IMR-90 (cell line): ENCODE measurements at regions not wholly inside any gene's neighbourhood (a gene's known extent, or its start where the extent isn't known, plus 50 kb on each side); places are given as distances from the start of the nearest gene placed in this dataset.

ENCODE experiments used
- ATAC-seq: fragments of 200-7000 bp; cut with Tn5 transposase; 2 replicates; pipeline ENCODE4 v1.9.1; 2020; ENCODE audit warnings: low read depth, mild to moderate bottlenecking, moderate library complexity
- BruUV-seq: library from RNA; stranded (reverse); fragments of 400-500 nt; replicated peaks from 2 replicates; lab custom pipeline; 2021; lab: Mats Ljungman, UMichigan
- CTCF ChIA-PET: fragments of 300-600 bp; formaldehyde crosslinking; extraction: SDS; loops from one replicate; lab custom pipeline; 2021; ENCODE audit warnings: antibody characterized with exemption; lab: Yijun Ruan, JAX
- POLR2A ChIA-PET: fragments of 300-600 bp; sonication (Branson Sonifier 250); formaldehyde crosslinking; loops from one replicate; lab custom pipeline; 2022; ENCODE audit warnings: antibody characterized with exemption; ENCODE audit not compliant: unreplicated experiment; lab: Charles Lee
- DNase-seq: peaks from one replicate; pipeline ENCODE4 v3.0.0; 2013
- H2AFZ ChIP-seq: replicated peaks from 2 replicates; pipeline ENCODE3; 2013; ENCODE audit warnings: low read length, mild to moderate bottlenecking; ENCODE audit not compliant: poor library complexity
- H2AK5ac ChIP-seq: 2 replicates; pipeline ENCODE4 v1.6.1; 2013; ENCODE audit warnings: low read depth, low read length, inconsistent platforms
- H2AK9ac ChIP-seq: replicated peaks from 2 replicates; pipeline ENCODE3; 2013; ENCODE audit warnings: mild to moderate bottlenecking, low read depth, low read length, moderate library complexity; ENCODE audit not compliant: poor library complexity
- H2BK120ac ChIP-seq: 2 replicates; pipeline ENCODE4 v1.6.1; 2013; ENCODE audit warnings: low read depth, low read length, inconsistent platforms
- H2BK15ac ChIP-seq: 3 replicates; pipeline ENCODE4 v1.6.1; 2013; ENCODE audit warnings: low read depth, low read length, inconsistent platforms
- H2BK20ac ChIP-seq: 2 replicates; pipeline ENCODE4 v1.6.1; 2013; ENCODE audit warnings: low read depth, mild to moderate bottlenecking, inconsistent platforms, low read length, moderate library complexity
- H2BK5ac ChIP-seq: 2 replicates; pipeline ENCODE4 v1.6.1; 2013; ENCODE audit warnings: mild to moderate bottlenecking, low read depth, low read length, inconsistent platforms; ENCODE audit not compliant: poor library complexity, severe bottlenecking
- H3K14ac ChIP-seq: replicated peaks from 2 replicates; pipeline ENCODE4 v1.6.1; 2013; ENCODE audit warnings: low read depth, low read length, inconsistent platforms
- H3K18ac ChIP-seq: 2 replicates; pipeline ENCODE4 v1.6.1; 2013; ENCODE audit warnings: low read depth, low read length, control low read depth
- H3K23ac ChIP-seq: 2 replicates; pipeline ENCODE4 v1.6.1; 2013; ENCODE audit warnings: low read depth, low read length, inconsistent platforms
- H3K27ac ChIP-seq: 2 replicates; pipeline ENCODE4 v1.5.1; 2013; ENCODE audit warnings: mild to moderate bottlenecking, control low read depth, low read length; ENCODE audit not compliant: insufficient read depth
- H3K27me3 ChIP-seq: 2 replicates; pipeline ENCODE4 v1.6.1; 2013; ENCODE audit warnings: low read length; ENCODE audit not compliant: control insufficient read depth, insufficient read depth
- H3K36me3 ChIP-seq: 2 replicates; pipeline ENCODE4 v1.6.1; 2013; ENCODE audit warnings: low read length, mixed read lengths; ENCODE audit not compliant: control insufficient read depth, insufficient read depth
- H3K4ac ChIP-seq: 2 replicates; pipeline ENCODE4 v1.6.1; 2013; ENCODE audit warnings: low read depth, low read length, inconsistent platforms
- H3K4me1 ChIP-seq: 2 replicates; pipeline ENCODE4 v1.6.1; 2013; ENCODE audit warnings: low read length, mixed read lengths; ENCODE audit not compliant: control insufficient read depth, insufficient read depth
- H3K4me2 ChIP-seq: 2 replicates; pipeline ENCODE4 v1.6.1; 2013; ENCODE audit warnings: low read depth, mild to moderate bottlenecking, control low read depth, low read length, moderate library complexity
- H3K4me3 ChIP-seq: 2 replicates; pipeline ENCODE4 v1.5.1; 2013; ENCODE audit warnings: low read depth, mild to moderate bottlenecking, control low read depth, low read length, moderate library complexity; ENCODE audit not compliant: insufficient read depth
- H3K56ac ChIP-seq: 2 replicates; pipeline ENCODE4 v1.6.1; 2013; ENCODE audit warnings: low read length, inconsistent platforms; ENCODE audit not compliant: insufficient read depth; ENCODE audit errors: extremely low read depth
- H3K79me1 ChIP-seq, 2 experiments: 2 replicates each; pipeline ENCODE4 v1.6.1; 2013; ENCODE audit warnings: low read length in 2 of 2, inconsistent platforms in 1 of 2, low read depth in 1 of 2
- H3K9ac ChIP-seq: 2 replicates; pipeline ENCODE4 v1.6.1; 2013; ENCODE audit warnings: low read depth, low read length, control low read depth
- H3K9me1 ChIP-seq: 2 replicates; pipeline ENCODE4 v1.6.1; 2013; ENCODE audit warnings: low read length, inconsistent platforms; ENCODE audit not compliant: insufficient read depth
- H3K9me3 ChIP-seq: 2 replicates; pipeline ENCODE4 v1.6.1; 2013; ENCODE audit warnings: low read length; ENCODE audit not compliant: control insufficient read depth, insufficient read depth
- H4K20me1 ChIP-seq: 2 replicates; pipeline ENCODE4 v1.6.1; 2013; ENCODE audit warnings: low read length, inconsistent platforms; ENCODE audit not compliant: insufficient read depth
- H4K5ac ChIP-seq: 2 replicates; pipeline ENCODE4 v1.6.1; 2013; ENCODE audit warnings: mild to moderate bottlenecking, low read depth, low read length, control low read depth
- H4K8ac ChIP-seq, 2 experiments: 2 replicates each; pipeline ENCODE4 v1.6.1; 2013; ENCODE audit warnings: low read depth in 2 of 2, low read length in 2 of 2, control low read depth in 1 of 2, inconsistent platforms in 1 of 2
- H4K91ac ChIP-seq: 2 replicates; pipeline ENCODE4 v1.6.1; 2013; ENCODE audit warnings: low read depth, low read length, inconsistent platforms; ENCODE audit not compliant: insufficient read depth
- BHLHE40 ChIP-seq: fragments of 150-350 bp; IDR thresholded peaks from 2 replicates; pipeline ENCODE4 v1.6.1; 2016; ENCODE audit warnings: mild to moderate bottlenecking, low read depth, low read length
- CHD1 ChIP-seq: IDR thresholded peaks from 2 replicates; pipeline ENCODE4 v1.6.1; 2012; ENCODE audit warnings: low read depth, low read length, improper control_type of control experiment
- CTCF ChIP-seq: conservative IDR thresholded peaks from 2 replicates; pipeline ENCODE4 v1.5.1; 2012; ENCODE audit warnings: mild to moderate bottlenecking, low read depth, low read length, improper control_type of control experiment
- FOS ChIP-seq: fragments of 150-350 bp; IDR thresholded peaks from 2 replicates; pipeline ENCODE4 v1.6.1; 2016; ENCODE audit warnings: low read depth, low read length
- MAFK ChIP-seq: IDR thresholded peaks from 2 replicates; pipeline ENCODE4 v1.6.1; 2012; ENCODE audit warnings: low read depth, low read length, improper control_type of control experiment
- NFE2L2 ChIP-seq: fragments of 150-350 bp; IDR thresholded peaks from 2 replicates; pipeline ENCODE4 v1.6.1; 2016; ENCODE audit warnings: low read depth, mild to moderate bottlenecking, low read length
- POLR2A ChIP-seq: IDR thresholded peaks from 2 replicates; pipeline ENCODE4 v1.6.1; 2012; ENCODE audit warnings: mild to moderate bottlenecking, low read depth, low read length
- USF2 ChIP-seq: fragments of 150-350 bp; IDR thresholded peaks from 2 replicates; pipeline ENCODE4 v1.6.1; 2017; ENCODE audit warnings: mild to moderate bottlenecking, antibody characterized with exemption, low read length, low read depth
- WGBS, 2 experiments: methylation state at CpG; one replicate each; pipeline versions ENCODE4 v1.1.5 to v1.1.7; 2013; ENCODE audit warnings: missing lambda C conversion rate in 2 of 2; ENCODE audit not compliant: insufficient read length in 1 of 2; ENCODE audit errors: extremely low coverage in 2 of 2; 5-methylcytosine and 5-hydroxymethylcytosine counted together
- dilution Hi-C: fragments of 300-500 bp; cut with HindIII; formaldehyde crosslinking; loops from one replicate; pipeline ENCODE4 v1.14.3; 2018; ENCODE audit warnings: low sequenced_read_pairs; ENCODE audit not compliant: unreplicated experiment
- in situ Hi-C: fragments of 300-500 bp; cut with MboI; formaldehyde crosslinking; loops from 3 replicates; pipeline ENCODE4 v1.14.3; 2019; ENCODE audit warnings: low sequenced_read_pairs, inconsistent platforms, mixed read lengths
- intact Hi-C: fragments of 100-400 bp; cut with micrococcal nuclease; formaldehyde crosslinking; loops from 2 replicates; pipeline ENCODE4 v1.10.0; 2022

GRCh38 chr20:43295781-43296180 is 106.1 kb upstream of the PTPRT start:
- no peaks in the 10 kb centered on the region for H3K27me3 ChIP-seq
- no peak overlapping the region for H2BK15ac ChIP-seq
- no peak overlapping the region for H3K4me3 ChIP-seq
- no peak overlapping the region for H3K4me2 ChIP-seq
- H3K9me1 ChIP-seq, result no peaks in the 10 kb centered on the region
- no peak for DNase-seq
- ChIA-PET CTCF (no interaction called here), POLR2A (no interaction called here)
- no peak overlapping the region for H2AFZ ChIP-seq
- no peaks in the 10 kb centered on the region for H3K4me1 ChIP-seq
- H2BK120ac ChIP-seq, result no peak overlapping the region
- no peak overlapping the region for H3K14ac ChIP-seq
- intact Hi-C loops (no loop called here), in situ Hi-C loops (no loop called here), dilution Hi-C loops (no loop called here)
- no peak overlapping the region for H2BK5ac ChIP-seq
- no peak overlapping the region for H2BK20ac ChIP-seq
- BruUV-seq, result no TSS peak
- H2AK9ac ChIP-seq, result no peak overlapping the region
- H3K9ac ChIP-seq, result no peak overlapping the region
- no peak overlapping the region for H3K4ac ChIP-seq
- TF ChIP-seq NFE2L2, result no peak
- TF ChIP-seq BHLHE40, result no peak
- no peak for TF ChIP-seq CTCF
- no peak for TF ChIP-seq FOS
- TF ChIP-seq CHD1, result no peak
- TF ChIP-seq MAFK, result no peak
- TF ChIP-seq POLR2A, result no peak
- no peak for TF ChIP-seq USF2
- H4K20me1 ChIP-seq, result no peaks in the 10 kb centered on the region
- H4K8ac ChIP-seq, result no peak overlapping the region
- H3K56ac ChIP-seq, result no peak overlapping the region
- no peak overlapping the region for H2AK5ac ChIP-seq
- no CpG with 5 or more reads among the region's 8 CpGs for WGBS, 2 experiments
- no peak overlapping the region for H4K5ac ChIP-seq
- no peaks in the 10 kb centered on the region for H3K36me3 ChIP-seq
- H4K91ac ChIP-seq, result no peak overlapping the region
- H3K79me1 ChIP-seq, result no peaks in the 10 kb centered on the region
- ATAC-seq, result no peak
- H3K18ac ChIP-seq, result no peak overlapping the region
- H3K23ac ChIP-seq, result no peak overlapping the region
- no peak overlapping the region for H3K27ac ChIP-seq
- H3K9me3 ChIP-seq, result peaks cover 2% of the 10 kb centered on the region; the same call in 1 of the 2 replicates
